Esophagus squamous epithelium (tissue), 5 donors: ENCODE measurements at regions not wholly inside any gene's neighbourhood (a gene's known extent, or its start where the extent isn't known, plus 50 kb on each side); places are given as distances from the start of the nearest gene placed in this dataset.

ENCODE experiments used
- DNase-seq: peaks from one replicate; lab custom pipeline; 2025; lab: John Stamatoyannopoulos, UW
- H3K27ac ChIP-seq, 4 donors: fragments of 200-600 bp; sonication (generic); one replicate each; pipeline ENCODE4 v1.5.1; 2016 to 2019; ENCODE audit warnings: mild to moderate bottlenecking in 1 of 4
- H3K27me3 ChIP-seq, 4 donors: fragments of 200-600 bp; sonication (generic); 1 replicate in 3 of 4; 2 replicates in 1 of 4; pipeline versions ENCODE4 v1.5.1 to v1.6.0; 2017 to 2021; ENCODE audit warnings: antibody characterized with exemption in 1 of 4
- H3K36me3 ChIP-seq, 3 donors: fragments of 200-600 bp; sonication (generic); one replicate each; pipeline ENCODE4 v1.5.1; 2016 to 2019
- H3K4me1 ChIP-seq, 3 donors: fragments of 200-600 bp; sonication (generic); one replicate each; pipeline ENCODE4 v1.5.1; 2017 to 2019
- H3K4me3 ChIP-seq, 4 donors: fragments of 200-600 bp; sonication (generic); 1 replicate in 3 of 4; 2 replicates in 1 of 4; pipeline ENCODE4 v1.5.1; 2016 to 2019; ENCODE audit warnings: mild to moderate bottlenecking in 2 of 4, moderate library complexity in 1 of 4
- H3K9me3 ChIP-seq, 3 donors: fragments of 200-600 bp; sonication (generic); one replicate each; pipeline ENCODE4 v1.5.1; 2016 to 2019
- POLR2A ChIP-seq, 4 donors: fragments of 450-650 bp; IDR thresholded peaks; one replicate each; pipeline ENCODE4 v1.6.1; 2017; ENCODE audit warnings: antibody characterized with exemption in 4 of 4, mild to moderate bottlenecking in 4 of 4, moderate library complexity in 3 of 4
- WGBS, 2 donors: methylation state at CpG; one replicate each; pipeline ENCODE4 v1.1.5; 2018; 5-methylcytosine and 5-hydroxymethylcytosine counted together
- intact Hi-C: fragments of 100-400 bp; cut with DNase I; formaldehyde crosslinking; loops from one replicate; pipeline ENCODE4 v1.15.0; 2022
- TF ChIP-seq, protein P1 (sequence below), 6 experiments: fragments of 450-650 bp in 4 of 6; fragments of 200-600 bp in 2 of 6; sonication (generic) in 2 of 6; IDR thresholded peaks; one replicate each; pipeline ENCODE4 v1.5.1; 2016 to 2019; ENCODE audit warnings: antibody characterized with exemption in 6 of 6, mild to moderate bottlenecking in 4 of 6, moderate library complexity in 4 of 6
- donor health status: DM: yes; HTN: yes; CAD: no.

DNA sequence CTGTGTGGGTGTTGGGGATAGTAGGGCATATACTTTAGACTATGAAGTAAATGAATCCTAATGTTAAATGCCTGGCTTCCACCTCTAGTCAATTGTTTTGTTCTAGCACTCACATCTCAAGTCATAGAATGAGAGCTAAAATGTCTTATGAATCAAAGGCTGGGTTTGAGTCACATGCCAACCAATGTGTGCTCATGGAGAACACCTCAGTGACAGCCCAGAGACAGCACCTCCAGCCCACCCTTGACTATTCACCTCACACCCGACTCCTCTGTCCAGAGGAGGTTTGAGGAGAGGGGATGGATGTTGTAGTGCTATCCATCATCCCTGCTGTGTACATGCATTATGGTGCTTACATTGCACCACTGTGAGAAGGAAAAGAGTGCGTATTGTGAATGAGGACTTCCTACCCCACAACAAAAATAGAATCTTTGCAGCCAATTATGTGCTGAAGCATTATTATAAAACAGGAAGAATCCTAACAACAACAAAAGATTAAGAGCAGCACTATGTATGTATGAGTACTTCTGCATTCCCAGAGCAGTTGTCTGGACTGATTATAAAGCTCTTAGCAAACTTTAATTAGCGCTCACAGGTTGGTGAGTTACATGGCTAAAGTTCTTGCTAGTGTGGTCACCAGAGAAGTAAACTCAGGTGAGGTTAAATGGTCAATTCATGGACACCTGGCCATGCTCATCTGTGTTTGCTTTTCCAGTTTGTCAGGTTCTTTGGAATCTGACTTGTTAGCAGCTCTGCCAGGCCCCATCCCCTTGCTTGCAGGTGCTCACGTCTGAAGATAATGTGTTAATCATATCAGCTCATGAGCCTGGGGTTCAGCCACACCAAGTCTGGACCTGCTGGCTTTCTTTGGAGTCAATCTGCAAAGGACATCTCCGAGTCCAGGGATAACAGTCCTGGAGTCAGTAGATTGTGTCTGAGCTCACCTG is 55.3 kb upstream of the NABP1 start:
- DNase-seq, result no peak
- TF ChIP-seq, protein P1, sequence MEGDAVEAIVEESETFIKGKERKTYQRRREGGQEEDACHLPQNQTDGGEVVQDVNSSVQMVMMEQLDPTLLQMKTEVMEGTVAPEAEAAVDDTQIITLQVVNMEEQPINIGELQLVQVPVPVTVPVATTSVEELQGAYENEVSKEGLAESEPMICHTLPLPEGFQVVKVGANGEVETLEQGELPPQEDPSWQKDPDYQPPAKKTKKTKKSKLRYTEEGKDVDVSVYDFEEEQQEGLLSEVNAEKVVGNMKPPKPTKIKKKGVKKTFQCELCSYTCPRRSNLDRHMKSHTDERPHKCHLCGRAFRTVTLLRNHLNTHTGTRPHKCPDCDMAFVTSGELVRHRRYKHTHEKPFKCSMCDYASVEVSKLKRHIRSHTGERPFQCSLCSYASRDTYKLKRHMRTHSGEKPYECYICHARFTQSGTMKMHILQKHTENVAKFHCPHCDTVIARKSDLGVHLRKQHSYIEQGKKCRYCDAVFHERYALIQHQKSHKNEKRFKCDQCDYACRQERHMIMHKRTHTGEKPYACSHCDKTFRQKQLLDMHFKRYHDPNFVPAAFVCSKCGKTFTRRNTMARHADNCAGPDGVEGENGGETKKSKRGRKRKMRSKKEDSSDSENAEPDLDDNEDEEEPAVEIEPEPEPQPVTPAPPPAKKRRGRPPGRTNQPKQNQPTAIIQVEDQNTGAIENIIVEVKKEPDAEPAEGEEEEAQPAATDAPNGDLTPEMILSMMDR (IDR thresholded peaks at IDR 0.05), result no peak
- TF ChIP-seq POLR2A (IDR thresholded peaks at IDR 0.05), result no peak
- Histone ChIP-seq H3K4me3 (no peak overlapping the region), H3K36me3 (no peaks in the 10 kb centered on the region), H3K4me1 (peaks cover 0 to 54% (median 0%) of the 10 kb centered on the region in 3 donors), H3K27me3 (no peaks in the 10 kb centered on the region), H3K9me3 (no peaks in the 10 kb centered on the region), H3K27ac (peak overlapping the region in 1 of 4 donors; percentile 52)
- WGBS, 2 donors, result 66 to 79% methylated on average over 4 to 5 of the region's 5 CpGs
- intact Hi-C loops, result no loop called here

DNA sequence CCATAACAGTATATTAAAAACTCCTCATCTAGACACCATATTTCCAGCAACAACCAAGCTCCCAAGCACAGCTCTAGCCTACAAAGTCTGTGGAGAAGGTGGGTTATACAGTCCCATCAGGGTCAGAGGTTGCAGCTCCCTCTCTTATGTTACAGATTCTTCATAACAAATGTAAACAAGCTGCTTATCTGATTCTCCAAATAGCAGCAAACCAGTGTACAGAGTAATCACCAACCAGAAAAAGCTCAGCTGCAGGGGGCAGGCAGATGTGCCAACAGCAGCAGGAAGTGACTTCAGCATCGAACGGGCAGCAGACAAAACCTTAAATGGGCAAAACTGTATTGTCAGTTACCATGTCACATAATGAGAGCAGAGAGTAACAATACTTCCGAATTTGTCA is 52.9 kb upstream of the NABP1 start:
- Histone ChIP-seq H3K27me3 (no peaks in the 10 kb centered on the region), H3K4me1 (peaks cover 0 to 49% (median 5%) of the 10 kb centered on the region in 3 donors), H3K36me3 (no peaks in the 10 kb centered on the region), H3K27ac (no peak overlapping the region), H3K4me3 (no peak overlapping the region), H3K9me3 (no peaks in the 10 kb centered on the region)
- DNase-seq, result no peak
- TF ChIP-seq, protein P1 (IDR thresholded peaks at IDR 0.05), result no peak
- no peak for TF ChIP-seq POLR2A (IDR thresholded peaks at IDR 0.05)
- WGBS, 2 donors, result 49 to 71% methylated on average over 3 of the region's 3 CpGs
- intact Hi-C loops, result no loop called here

DNA sequence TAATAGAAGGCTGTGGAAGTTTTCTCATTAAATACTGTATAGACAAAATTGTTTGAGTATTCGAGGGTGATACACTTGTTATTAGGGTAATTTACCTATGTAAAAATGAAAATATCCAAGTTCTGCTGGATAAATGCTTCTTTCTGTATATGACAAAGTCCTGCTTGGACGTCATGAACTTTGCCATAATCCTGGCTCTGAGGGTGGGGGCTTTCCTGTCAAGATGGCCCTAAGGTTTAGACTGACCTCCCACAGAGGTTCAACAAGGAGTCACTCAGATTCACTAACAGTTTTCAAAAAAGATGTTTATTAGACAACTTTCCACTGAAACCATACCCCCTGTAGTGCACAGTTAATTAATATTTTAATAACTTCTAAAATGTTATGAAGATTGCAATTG is 52.5 kb upstream of the NABP1 start:
- Histone ChIP-seq H3K4me3 (no peak overlapping the region), H3K4me1 (peaks cover 0 to 45% (median 5%) of the 10 kb centered on the region in 3 donors), H3K27me3 (no peaks in the 10 kb centered on the region), H3K9me3 (no peaks in the 10 kb centered on the region), H3K36me3 (no peaks in the 10 kb centered on the region), H3K27ac (no peak overlapping the region)
- no peak for DNase-seq
- intact Hi-C loops, result no loop called here
- TF ChIP-seq POLR2A (IDR thresholded peaks at IDR 0.05), result no peak
- TF ChIP-seq, protein P1 (IDR thresholded peaks at IDR 0.05), result no peak
- 66 to 88% methylated on average over 2 of the region's 2 CpGs for WGBS, 2 donors

DNA sequence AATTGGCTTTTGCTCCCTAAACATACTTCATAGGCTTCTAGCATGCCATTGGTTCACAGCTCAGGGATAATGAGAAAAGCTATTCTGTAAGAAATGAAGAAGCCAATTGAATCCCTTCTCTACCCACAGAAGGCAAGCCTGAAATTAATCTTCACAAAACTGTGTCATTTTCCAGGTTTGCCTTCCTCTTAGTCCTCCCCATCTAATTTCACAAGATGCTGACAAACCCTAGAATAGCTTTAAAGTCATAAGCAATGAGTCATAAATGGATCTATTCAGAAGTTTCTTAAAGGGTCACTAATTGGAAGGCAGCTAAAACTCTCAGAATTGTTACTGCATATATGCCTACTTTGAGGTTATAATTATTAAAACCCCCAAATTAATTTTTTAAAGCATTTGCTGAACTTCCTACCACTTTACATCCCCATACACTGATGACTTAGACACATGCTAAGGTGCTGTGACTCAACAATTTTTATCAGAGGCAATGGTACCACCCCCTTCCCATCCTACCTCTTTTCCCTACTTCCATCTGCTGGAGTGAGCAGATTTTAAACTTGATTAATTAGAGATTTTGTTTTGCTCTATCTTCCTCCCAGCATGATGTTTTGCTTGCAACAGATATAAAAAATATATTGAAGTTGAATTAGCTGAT is 51.3 kb upstream of the NABP1 start:
- Histone ChIP-seq H3K9me3 (no peaks in the 10 kb centered on the region), H3K27ac (no peak overlapping the region), H3K36me3 (no peaks in the 10 kb centered on the region), H3K27me3 (no peaks in the 10 kb centered on the region), H3K4me3 (no peak overlapping the region), H3K4me1 (peaks cover 0 to 45% (median 5%) of the 10 kb centered on the region in 3 donors)
- intact Hi-C loops, result no loop called here
- TF ChIP-seq, protein P1 (IDR thresholded peaks at IDR 0.05), result no peak
- no peak for TF ChIP-seq POLR2A (IDR thresholded peaks at IDR 0.05)
- no peak for DNase-seq

DNA sequence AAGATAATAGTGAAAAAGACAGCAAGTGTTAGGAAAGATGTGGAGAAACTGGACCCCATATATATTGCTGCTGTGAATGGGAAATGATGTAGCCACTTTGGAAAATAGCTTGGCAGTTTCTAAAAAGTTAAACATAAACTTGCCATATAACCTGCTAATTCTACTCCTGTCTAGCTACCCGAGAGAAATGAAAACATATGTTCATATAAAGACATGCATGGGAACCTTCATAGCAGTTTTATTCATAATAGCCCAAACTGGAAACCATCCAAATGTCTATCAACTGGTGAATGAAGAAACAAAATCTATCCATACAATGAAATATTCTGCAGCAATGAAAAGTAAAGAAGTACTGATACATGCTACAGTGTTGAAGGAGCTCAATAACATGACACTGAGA is 50.4 kb upstream of the NABP1 start:
- Histone ChIP-seq H3K27me3 (no peaks in the 10 kb centered on the region), H3K36me3 (no peaks in the 10 kb centered on the region), H3K4me1 (peaks cover 5 to 49% (median 5%) of the 10 kb centered on the region in 3 donors), H3K27ac (no peak overlapping the region), H3K4me3 (no peak overlapping the region), H3K9me3 (no peaks in the 10 kb centered on the region)
- no peak for TF ChIP-seq POLR2A (IDR thresholded peaks at IDR 0.05)
- TF ChIP-seq, protein P1 (IDR thresholded peaks at IDR 0.05), result no peak
- 25 to 57% methylated on average over 1 of the region's 1 CpG for WGBS, 2 donors
- intact Hi-C loops, result no loop called here
- DNase-seq, result no peak
